Pancreas (tissue), 10 donors: ENCODE measurements at regions not wholly inside any gene's neighbourhood (a gene's known extent, or its start where the extent isn't known, plus 50 kb on each side); places are given as distances from the start of the nearest gene placed in this dataset.

Experiments used
- ATAC-seq, 4 donors: fragments of 200-7000 bp; cut with Tn5 transposase; one replicate each; pipeline versions ENCODE4 v1.8.0 to v1.9.1; 2020; ENCODE audit warnings: mild to moderate bottlenecking in 4 of 4, moderate library complexity in 4 of 4
- DNase-seq, 6 donors: peaks; one replicate each; pipeline ENCODE4 v3.0.0-alpha.2; 2020
- FAIRE-seq: peaks from 2 replicates; lab custom pipeline; 2012; peaks lifted over from hg19 to GRCh38; lab: Jason Lieb, UNC
- H3K27ac ChIP-seq, 4 donors: fragments of 200-600 bp; sonication (generic); 1 replicate in 3 of 4; 2 replicates in 1 of 4; pipeline versions ENCODE4 v1.5.0 to v1.8.0; 2020
- H3K27me3 ChIP-seq, 4 donors: fragments of 200-600 bp; one replicate each; pipeline ENCODE4 v1.8.0; 2021
- H3K36me3 ChIP-seq, 3 donors: fragments of 200-600 bp; sonication (generic) in 1 of 3; one replicate each; pipeline versions ENCODE4 v1.5.0 to v1.8.0; 2020 to 2021
- H3K4me1 ChIP-seq, 3 donors: fragments of 200-600 bp; one replicate each; pipeline ENCODE4 v1.8.0; 2021
- H3K4me3 ChIP-seq, 4 donors: fragments of 200-600 bp; sonication (generic) in 2 of 4; one replicate each; pipeline versions ENCODE4 v1.5.0 to v1.8.0; 2020 to 2021
- H3K9me3 ChIP-seq, 4 donors: fragments of 200-600 bp; one replicate each; pipeline ENCODE4 v1.8.0; 2021
- WGBS, 2 donors: extraction: QIAGEN DNeasy Blood & Tissue Kit; methylation state at CpG; one replicate each; pipeline ENCODE4 v1.1.7; 2013; 5-methylcytosine and 5-hydroxymethylcytosine counted together
- intact Hi-C, 3 donors: fragments of 100-400 bp; cut with DNase I; formaldehyde crosslinking; loops; one replicate each; pipeline versions ENCODE4 v1.11.1 to v1.14.2; 2022
- TF ChIP-seq, protein P1 (sequence below), 4 donors: fragments of 200-600 bp; sonication (generic) in 3 of 4; IDR thresholded peaks; one replicate each; pipeline versions ENCODE4 v1.5.0 to v1.8.0; 2021; ENCODE audit warnings: antibody characterized with exemption in 4 of 4
- donor health status: healthy with polysubstance abuse.
- donor health status: DM: no; HTN: no; CAD: no; lungs with moderate emphysema.
- donor health status: DM: no; HTN: no; CAD: no.
- donor health status: control.
- donor health status: control.
- donor health status: Bipolar disorder and iron deficiency.
- donor health status: DM: yes; HTN: yes; CAD: no.
- donor health status: DM: no; HTN: no; CAD: no.
- donor health status: DM: no; HTN: no; CAD: no.
- donor health status: DM: yes; HTN: yes; CAD: no.

DNA sequence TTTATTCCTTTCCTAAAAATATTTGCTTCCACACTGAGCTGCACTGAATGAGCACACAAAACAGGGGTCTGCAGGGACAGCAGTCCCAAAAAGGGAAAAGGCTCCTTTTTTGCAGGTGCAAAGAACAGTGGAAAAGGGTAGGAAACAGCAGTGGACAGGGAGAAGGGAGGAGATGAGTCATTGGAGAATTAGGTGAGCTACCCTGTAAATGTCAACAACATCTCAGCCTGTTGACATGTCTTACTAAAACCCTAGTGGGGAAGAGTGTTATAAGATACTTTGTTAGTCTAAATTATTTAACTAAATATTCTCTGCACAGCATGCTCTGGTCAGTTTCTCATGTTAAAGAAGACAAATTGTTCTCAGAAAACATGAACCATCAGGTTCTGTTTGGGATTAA is 151.5 kb upstream of the FBXL4 start:
- H3K36me3 ChIP-seq = no peaks in the 10 kb centered on the region
- intact Hi-C loops = no loop called here
- FAIRE-seq (no peak), DNase-seq (no peak), ATAC-seq (no peak)
- no peak overlapping the region for H3K27ac ChIP-seq
- no peaks in the 10 kb centered on the region for H3K4me1 ChIP-seq
- H3K9me3 ChIP-seq = no peaks in the 10 kb centered on the region
- H3K27me3 ChIP-seq = peaks cover 0 to 3% (median 0%) of the 10 kb centered on the region in 4 donors
- TF ChIP-seq, protein P1, sequence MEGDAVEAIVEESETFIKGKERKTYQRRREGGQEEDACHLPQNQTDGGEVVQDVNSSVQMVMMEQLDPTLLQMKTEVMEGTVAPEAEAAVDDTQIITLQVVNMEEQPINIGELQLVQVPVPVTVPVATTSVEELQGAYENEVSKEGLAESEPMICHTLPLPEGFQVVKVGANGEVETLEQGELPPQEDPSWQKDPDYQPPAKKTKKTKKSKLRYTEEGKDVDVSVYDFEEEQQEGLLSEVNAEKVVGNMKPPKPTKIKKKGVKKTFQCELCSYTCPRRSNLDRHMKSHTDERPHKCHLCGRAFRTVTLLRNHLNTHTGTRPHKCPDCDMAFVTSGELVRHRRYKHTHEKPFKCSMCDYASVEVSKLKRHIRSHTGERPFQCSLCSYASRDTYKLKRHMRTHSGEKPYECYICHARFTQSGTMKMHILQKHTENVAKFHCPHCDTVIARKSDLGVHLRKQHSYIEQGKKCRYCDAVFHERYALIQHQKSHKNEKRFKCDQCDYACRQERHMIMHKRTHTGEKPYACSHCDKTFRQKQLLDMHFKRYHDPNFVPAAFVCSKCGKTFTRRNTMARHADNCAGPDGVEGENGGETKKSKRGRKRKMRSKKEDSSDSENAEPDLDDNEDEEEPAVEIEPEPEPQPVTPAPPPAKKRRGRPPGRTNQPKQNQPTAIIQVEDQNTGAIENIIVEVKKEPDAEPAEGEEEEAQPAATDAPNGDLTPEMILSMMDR (IDR thresholded peaks at IDR 0.05) = no peak
- H3K4me3 ChIP-seq = no peak overlapping the region

DNA sequence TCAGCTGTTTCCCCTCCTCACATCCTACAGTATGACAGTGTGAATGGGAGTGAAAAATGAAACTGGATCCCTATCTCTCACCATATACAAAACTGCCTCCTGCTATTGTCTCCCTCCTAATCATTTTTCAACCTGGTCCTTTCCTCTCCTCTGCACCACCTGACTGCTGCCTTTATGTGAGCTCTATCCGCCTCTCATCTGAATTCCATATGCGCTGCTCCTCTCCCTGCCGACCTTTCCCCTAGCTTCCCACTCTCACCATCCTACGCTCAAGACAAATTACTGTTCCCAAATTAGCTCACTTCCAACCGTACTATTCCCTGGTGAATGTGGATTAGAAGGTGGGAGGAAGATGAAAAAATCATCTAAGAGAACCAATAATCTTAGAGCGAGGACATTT is 148.4 kb upstream of the FBXL4 start:
- FAIRE-seq (no peak), ATAC-seq (no peak), DNase-seq (no peak)
- Histone ChIP-seq H3K36me3 (no peaks in the 10 kb centered on the region), H3K27ac (no peak overlapping the region), H3K27me3 (peaks cover 0 to 3% (median 0%) of the 10 kb centered on the region in 4 donors), H3K9me3 (no peaks in the 10 kb centered on the region), H3K4me1 (no peaks in the 10 kb centered on the region), H3K4me3 (no peak overlapping the region)
- TF ChIP-seq, protein P1 (IDR thresholded peaks at IDR 0.05) = no peak
- intact Hi-C loops = no loop called here
- 68 to 73% methylated on average over 6 of the region's 6 CpGs for WGBS, 2 donors

DNA sequence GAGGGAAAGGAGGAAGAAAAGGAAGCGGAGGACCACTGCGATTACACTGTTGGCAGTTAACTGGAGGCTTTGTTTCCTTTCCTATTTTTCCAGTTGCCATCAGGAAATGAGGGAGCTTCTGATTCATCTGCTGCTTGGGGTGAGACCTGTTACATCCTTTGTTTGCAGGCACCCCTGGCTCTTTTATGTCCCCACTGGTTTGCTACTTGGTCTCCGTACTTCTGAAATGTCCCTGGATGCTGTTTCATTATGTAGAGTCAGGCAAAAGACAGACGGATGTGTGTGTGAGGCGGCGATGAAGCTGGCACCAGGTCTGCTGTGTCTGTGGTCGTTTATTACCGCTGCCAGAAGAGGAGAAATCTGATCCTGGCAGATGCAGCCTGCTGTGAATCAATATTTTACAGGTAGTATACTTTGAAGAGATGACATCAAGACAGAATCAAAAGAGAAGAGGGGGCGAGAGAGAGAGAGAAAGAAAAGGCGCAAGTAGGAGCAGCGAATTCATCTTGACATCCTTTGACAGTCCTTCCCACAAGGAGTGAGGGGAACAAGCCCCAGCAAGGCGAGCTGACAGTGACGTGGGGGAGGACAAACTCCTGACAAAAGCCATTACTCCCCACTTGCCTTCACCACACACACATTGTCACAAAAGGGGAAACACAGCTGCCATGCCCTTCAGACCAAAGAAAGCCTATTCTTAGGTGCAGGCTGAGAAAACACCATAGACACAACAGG is 145.9 kb upstream of the FBXL4 start:
- Histone ChIP-seq H3K4me1 (no peaks in the 10 kb centered on the region), H3K36me3 (no peaks in the 10 kb centered on the region), H3K4me3 (no peak overlapping the region), H3K9me3 (no peaks in the 10 kb centered on the region), H3K27ac (no peak overlapping the region), H3K27me3 (peaks cover 0 to 3% (median 0%) of the 10 kb centered on the region in 4 donors)
- ATAC-seq = no peak
- no peak for DNase-seq
- TF ChIP-seq, protein P1 (IDR thresholded peaks at IDR 0.05) = no peak
- no peak for FAIRE-seq
- 58 to 60% methylated on average over 13 of the region's 13 CpGs for WGBS, 2 donors
- intact Hi-C loops = no loop called here

DNA sequence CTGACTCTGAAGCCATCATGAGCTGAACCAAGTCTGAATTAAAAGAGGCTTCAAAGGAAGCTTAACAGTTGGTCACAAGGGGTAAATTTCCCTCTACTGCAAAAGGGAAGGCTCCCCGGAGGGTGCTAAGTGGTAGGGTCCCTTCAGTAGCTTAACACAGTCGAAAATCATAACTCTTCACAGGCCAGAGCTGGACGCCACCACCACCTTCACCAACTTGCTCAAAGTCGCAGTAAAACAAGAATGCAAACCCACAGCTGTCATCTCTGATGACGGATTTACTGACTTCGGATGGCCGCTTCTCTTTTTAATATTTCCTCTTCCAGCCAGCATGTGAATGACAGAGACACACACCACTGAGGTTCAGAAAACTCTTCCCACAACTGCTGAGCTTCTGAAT is 144.7 kb upstream of the FBXL4 start:
- Histone ChIP-seq H3K27ac (no peak overlapping the region), H3K27me3 (no peaks in the 10 kb centered on the region), H3K4me3 (no peak overlapping the region), H3K9me3 (no peaks in the 10 kb centered on the region), H3K36me3 (no peaks in the 10 kb centered on the region), H3K4me1 (no peaks in the 10 kb centered on the region)
- intact Hi-C loops = no loop called here
- FAIRE-seq (no peak), ATAC-seq (no peak), DNase-seq (no peak)
- TF ChIP-seq, protein P1 (IDR thresholded peaks at IDR 0.05) = no peak
- whole genome bisulfite sequencing, 2 donors = 63 to 64% methylated on average over 7 of the region's 7 CpGs

DNA sequence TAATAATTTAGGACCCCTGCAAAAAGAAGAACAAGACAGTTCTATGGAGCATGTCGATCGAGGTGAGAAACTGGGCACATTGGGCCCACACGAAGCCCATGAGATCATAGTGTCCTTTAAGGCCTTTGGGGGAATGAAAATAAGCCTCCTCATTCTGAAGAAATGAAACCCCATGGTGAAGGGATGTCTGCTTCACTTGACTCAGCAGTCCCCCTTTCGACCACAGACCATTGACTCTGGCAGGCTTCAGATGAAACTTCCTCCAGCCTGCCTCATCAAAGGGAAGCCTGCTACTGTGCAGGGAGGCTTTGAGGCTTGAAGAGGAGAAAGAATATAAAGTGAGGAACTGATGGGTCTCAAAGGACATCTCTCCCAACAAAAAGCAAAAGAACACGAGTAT is 144.2 kb upstream of the FBXL4 start:
- WGBS, 2 donors = 76 to 78% methylated on average over 5 of the region's 5 CpGs
- no peak overlapping the region for H3K4me3 ChIP-seq
- ATAC-seq (no peak), FAIRE-seq (no peak), DNase-seq (no peak)
- H3K36me3 ChIP-seq = no peaks in the 10 kb centered on the region
- intact Hi-C loops = no loop called here
- H3K4me1 ChIP-seq = no peaks in the 10 kb centered on the region
- no peaks in the 10 kb centered on the region for H3K9me3 ChIP-seq
- no peak overlapping the region for H3K27ac ChIP-seq
- TF ChIP-seq, protein P1 (IDR thresholded peaks at IDR 0.05) = no peak
- no peaks in the 10 kb centered on the region for H3K27me3 ChIP-seq
